Stimulated activated CD4-positive, alpha-beta T cell treated with anti-CD3 and anti-CD28 coated beads, Interleukin-12 subunit alpha, Interleukin-12 subunit beta, amount 100 ng/mL, for 24 hours (primary cell): ENCODE measurements at regions not wholly inside any gene's neighbourhood (a gene's known extent, or its start where the extent isn't known, plus 50 kb on each side); places are given as distances from the start of the nearest gene placed in this dataset.
A peak's percentile ranks its signal among the peaks of the same experiment; 100 is the strongest.

Source experiments
- DNase-seq, 2 experiments: peaks; one replicate each; pipeline ENCODE4 v3.0.0-alpha.2; 2020; ENCODE audit warnings: low read depth in 2 of 2

- peak in 1 of 2 experiments; percentile 7 for DNase-seq
Measured at GRCh38 chr4:110287130-110287529, 88.7 kb upstream of the ELOVL6 start.

- no peak for DNase-seq
Measured at GRCh38 chr4:110278127-110278526, 79.7 kb upstream of the ELOVL6 start.

- DNase-seq: no peak
Measured at GRCh38 chr4:110275871-110276270, 77.5 kb upstream of the ELOVL6 start.

GRCh38 chr4:110271986-110272385 is 73.6 kb upstream of the ELOVL6 start:
- no peak for DNase-seq

GRCh38 chr4:110270492-110271197 is 72.2 kb upstream of the ELOVL6 start:
- no peak for DNase-seq

GRCh38 chr4:110268790-110269189 is 70.4 kb upstream of the ELOVL6 start:
- no peak for DNase-seq

- DNase-seq: no peak
Measured at GRCh38 chr4:110268352-110268751, 69.9 kb upstream of the ELOVL6 start.

- DNase-seq: no peak
Measured at GRCh38 chr4:110266136-110266535, 67.7 kb upstream of the ELOVL6 start.

GRCh38 chr4:110265001-110265400 is 66.6 kb upstream of the ELOVL6 start:
- no peak for DNase-seq

- no peak for DNase-seq
Measured at GRCh38 chr4:110260299-110260698, 61.9 kb upstream of the ELOVL6 start.

- DNase-seq: no peak
Measured at GRCh38 chr4:110250023-110250387, 51.6 kb upstream of the ELOVL6 start.

- no peak for DNase-seq
Measured at GRCh38 chr4:110248831-110249253, 50.4 kb upstream of the ELOVL6 start.
